NCI-H345 treated with DMSO at 0.1 percent for 48 hours (cell line): ENCODE measurements at regions not wholly inside any gene's neighbourhood (a gene's known extent, or its start where the extent isn't known, plus 50 kb on each side); places are given as distances from the start of the nearest gene placed in this dataset.
A peak's percentile ranks its signal among the peaks of the same experiment; 100 is the strongest.

Experiments used
- DNase-seq: peaks from one replicate; lab custom pipeline; 2025; ENCODE audit not compliant: unreplicated experiment; lab: John Stamatoyannopoulos, UW

- DNase-seq: peak; percentile 90
Observed at GRCh38 chr12:98182821-98183220, 332.6 kb upstream of the TMPO start.

GRCh38 chr12:98185606-98186005, 329.8 kb upstream of the TMPO start:
- no peak for DNase-seq

- no peak for DNase-seq
Observed at GRCh38 chr12:98188650-98189077, 326.7 kb upstream of the TMPO start.

GRCh38 chr12:98194591-98194990, 320.8 kb upstream of the TMPO start:
- DNase-seq: no peak

GRCh38 chr12:98198261-98198982, 317.0 kb upstream of the TMPO start:
- DNase-seq: no peak

- no peak for DNase-seq
Observed at GRCh38 chr12:98208816-98209215, 306.6 kb upstream of the TMPO start.

GRCh38 chr12:98211909-98212695, 303.3 kb upstream of the TMPO start:
- DNase-seq: no peak

- DNase-seq: no peak
Observed at GRCh38 chr12:98213556-98213955, 301.8 kb upstream of the TMPO start.

- no peak for DNase-seq
Observed at GRCh38 chr12:98217257-98217656, 298.1 kb upstream of the TMPO start.

GRCh38 chr12:98220636-98221035, 294.8 kb upstream of the TMPO start:
- DNase-seq: no peak

GRCh38 chr12:98221243-98221808, 294.1 kb upstream of the TMPO start:
- DNase-seq: no peak

- DNase-seq: no peak
Observed at GRCh38 chr12:98222135-98222534, 293.3 kb upstream of the TMPO start.

- no peak for DNase-seq
Observed at GRCh38 chr12:98224584-98225221, 290.7 kb upstream of the TMPO start.

- DNase-seq: no peak
Observed at GRCh38 chr12:98227162-98227561, 288.2 kb upstream of the TMPO start.

- no peak for DNase-seq
Observed at GRCh38 chr12:98228683-98229539, 286.5 kb upstream of the TMPO start.

- no peak for DNase-seq
Observed at GRCh38 chr12:98229540-98229924, 285.9 kb upstream of the TMPO start.

- DNase-seq: no peak
Observed at GRCh38 chr12:98232753-98233390, 282.5 kb upstream of the TMPO start.

GRCh38 chr12:98235301-98235700, 280.1 kb upstream of the TMPO start:
- no peak for DNase-seq

- DNase-seq: no peak
Observed at GRCh38 chr12:98238515-98239130, 276.8 kb upstream of the TMPO start.

- no peak for DNase-seq
Observed at GRCh38 chr12:98243190-98243589, 272.2 kb upstream of the TMPO start.
